IPS-18c (cell line): ENCODE measurements at regions not wholly inside any gene's neighbourhood (a gene's known extent, or its start where the extent isn't known, plus 50 kb on each side); places are given as distances from the start of the nearest gene placed in this dataset.
"Not testable (repeated sequence)": the region's sequence is repeated elsewhere in the genome, so short reads cannot be mapped to it uniquely, and the experiment has no call there.

Experiments used
- H3K4me3 ChIP-seq: 2 replicates; pipeline ENCODE4 v1.7.0; 2013; ENCODE audit warnings: low read depth, mild to moderate bottlenecking, low read length, moderate library complexity; ENCODE audit not compliant: insufficient read depth
- H3K9me3 ChIP-seq: one replicate; pipeline ENCODE4 v1.6.1; 2013; ENCODE audit warnings: mild to moderate bottlenecking, low read length, moderate library complexity; ENCODE audit not compliant: control insufficient read depth, insufficient read depth

GRCh38 chr13:54805743-54806142 is 1777.1 kb downstream of the OLFM4 start:
- no peaks in the 10 kb centered on the region for H3K9me3 ChIP-seq
- no peak overlapping the region for H3K4me3 ChIP-seq

DNA sequence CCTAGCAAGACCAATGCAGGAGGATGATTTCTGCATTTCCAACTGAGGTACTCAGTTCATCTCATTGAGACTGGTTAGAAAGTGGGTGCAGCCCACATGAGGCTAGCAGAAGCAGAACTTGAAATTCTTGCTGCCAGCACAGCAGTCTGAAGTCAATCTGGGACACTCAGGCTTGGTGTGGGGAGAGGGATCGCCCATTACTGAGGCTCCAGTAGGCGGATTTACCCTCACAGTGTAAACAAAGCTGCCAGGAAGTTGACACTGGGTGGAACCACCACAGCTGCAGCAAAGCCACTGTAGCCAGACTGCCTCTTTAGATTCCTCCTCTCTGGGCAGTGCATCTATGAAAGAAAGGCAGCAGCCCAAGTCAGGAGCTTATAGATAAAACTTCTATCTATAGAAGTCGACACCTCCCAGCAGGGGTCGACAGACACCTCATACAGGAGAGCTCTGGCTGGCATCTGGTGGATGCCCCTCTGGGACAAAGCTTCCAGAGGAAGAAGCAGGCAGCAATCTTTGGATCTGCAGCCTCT is 1793.4 kb downstream of the OLFM4 start:
- not testable (repeated sequence) for H3K4me3 ChIP-seq, H3K9me3 ChIP-seq

DNA sequence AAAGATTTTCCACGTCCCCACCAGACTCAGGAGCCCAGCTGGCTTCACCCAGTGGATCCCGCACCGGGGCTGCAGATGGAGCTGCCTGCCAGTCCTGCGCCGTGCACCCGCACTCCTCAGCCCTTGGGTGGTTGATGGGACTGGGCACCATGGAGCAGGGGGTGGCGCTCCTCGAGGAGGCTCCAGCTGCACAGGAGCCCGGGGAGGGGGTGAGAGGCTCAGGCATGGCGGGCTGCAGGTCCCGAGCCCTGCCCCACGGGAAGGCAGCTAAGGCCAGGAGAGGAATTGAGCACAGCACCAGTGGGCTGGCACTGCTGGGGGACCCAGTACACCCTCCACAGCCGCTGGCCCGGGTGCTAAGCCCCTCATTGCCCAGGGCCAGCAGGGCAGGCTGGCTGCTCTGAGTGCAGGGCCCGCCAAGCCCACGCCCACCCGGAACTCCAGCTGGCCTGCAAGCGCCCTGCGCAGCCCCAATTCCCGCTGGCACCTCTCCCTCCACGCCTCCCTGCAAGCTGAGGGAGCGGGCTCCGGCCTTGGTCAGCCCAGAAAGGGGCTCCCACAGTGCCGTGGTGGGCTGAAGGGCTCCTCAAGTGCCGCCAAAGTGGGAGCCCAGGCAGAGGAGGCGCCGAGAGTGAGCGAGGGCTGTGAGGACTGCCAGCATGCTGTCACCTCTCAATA is 1800.9 kb downstream of the OLFM4 start:
- H3K4me3 ChIP-seq, H3K9me3 ChIP-seq: not testable (repeated sequence)

DNA sequence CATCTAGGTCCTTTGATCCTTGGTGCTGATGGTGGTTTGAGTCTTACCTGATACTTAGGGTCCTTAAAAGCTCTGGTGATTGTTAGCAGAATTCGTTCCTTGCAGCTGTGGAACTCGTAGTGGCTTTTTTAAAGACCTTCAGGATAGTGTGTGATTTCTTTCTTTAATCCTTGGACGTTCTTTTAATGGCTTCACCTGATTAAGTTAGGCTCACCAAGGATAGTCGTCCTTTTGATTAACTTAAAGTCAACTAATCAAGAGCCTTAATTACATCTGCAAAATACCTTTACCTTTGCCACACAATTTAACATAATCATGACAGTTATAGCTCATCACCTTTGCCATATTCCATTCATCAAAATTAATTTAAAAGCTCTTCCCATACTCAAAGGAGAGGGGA is 1807.7 kb downstream of the OLFM4 start:
- no peak overlapping the region for H3K4me3 ChIP-seq
- no peaks in the 10 kb centered on the region for H3K9me3 ChIP-seq

DNA sequence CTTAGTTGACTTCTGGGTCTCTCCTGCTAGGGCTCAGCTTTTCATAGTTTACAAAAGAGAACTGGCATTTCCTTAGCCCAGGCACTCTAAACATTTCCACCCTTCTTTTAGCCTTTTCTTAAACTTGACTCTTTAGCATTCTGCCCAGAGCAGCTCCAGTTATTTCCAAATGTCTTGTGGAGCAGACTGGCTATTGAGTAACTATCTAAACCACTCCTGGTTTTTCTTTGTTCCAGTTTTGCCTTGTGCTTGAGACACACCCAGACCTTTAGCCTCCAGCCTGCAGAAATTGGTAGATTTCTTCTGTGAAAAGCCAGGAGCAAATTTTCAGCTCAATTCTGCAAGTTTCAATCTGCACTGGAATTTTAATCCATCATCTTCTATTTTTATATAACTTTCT is 1813.1 kb downstream of the OLFM4 start:
- no peak overlapping the region for H3K4me3 ChIP-seq
- H3K9me3 ChIP-seq, result no peaks in the 10 kb centered on the region

DNA sequence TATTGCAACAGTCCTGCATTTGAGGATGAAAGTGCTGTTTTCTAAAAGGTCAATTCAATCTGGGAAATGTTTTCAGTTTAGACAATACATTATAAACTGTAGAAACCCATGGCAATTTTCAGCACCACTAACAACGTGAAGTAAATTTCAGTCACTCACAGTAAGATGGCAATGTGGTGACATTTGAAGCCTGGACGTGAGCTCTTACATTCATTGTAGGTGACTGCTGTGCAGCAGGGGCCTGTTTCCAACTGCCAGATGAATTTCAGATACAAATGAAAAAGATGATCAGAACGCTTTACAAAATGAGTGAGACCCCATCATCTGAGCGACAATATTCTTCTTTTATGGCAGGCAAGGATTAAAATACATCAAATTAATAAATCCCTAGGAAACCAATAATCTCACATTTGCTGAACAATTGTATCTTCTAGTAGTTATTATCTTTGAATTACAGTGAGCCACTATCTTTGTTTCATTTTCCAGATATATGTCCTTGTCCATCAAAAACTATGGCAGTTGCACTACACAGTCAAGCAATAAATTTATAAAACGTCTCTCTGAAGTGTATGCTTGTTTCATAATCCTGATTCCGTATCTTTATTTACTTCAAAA is 1816.8 kb downstream of the OLFM4 start:
- no peak overlapping the region for H3K4me3 ChIP-seq

GRCh38 chr13:54852831-54853230 is 1824.2 kb downstream of the OLFM4 start:
- no peak overlapping the region for H3K4me3 ChIP-seq

More for the DNA sequence above, 1816.8 kb downstream of the OLFM4 start:
- H3K9me3 ChIP-seq, result no peaks in the 10 kb centered on the region

DNA sequence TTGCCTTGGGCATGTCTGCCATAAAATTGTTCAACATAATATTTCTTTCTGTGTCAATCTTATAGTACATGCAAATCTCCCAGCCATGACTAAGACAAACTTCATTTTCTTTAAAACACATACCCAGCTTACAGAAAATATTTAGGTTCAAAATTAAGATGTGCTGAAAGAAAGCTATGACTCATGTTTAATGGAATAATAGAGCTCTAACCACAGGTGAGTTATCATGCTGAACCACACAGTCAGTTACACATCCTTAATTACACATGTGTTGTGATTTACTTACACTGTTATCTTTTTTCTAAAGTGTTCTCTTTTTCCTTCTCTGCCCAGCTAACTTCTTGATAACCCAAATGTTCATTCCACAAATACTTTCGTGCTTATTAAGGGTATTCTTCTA is 1831.2 kb downstream of the OLFM4 start:
- Histone ChIP-seq H3K9me3 (no peaks in the 10 kb centered on the region), H3K4me3 (no peak overlapping the region)

More at GRCh38 chr13:54852831-54853230, 1824.2 kb downstream of the OLFM4 start:
- no peaks in the 10 kb centered on the region for H3K9me3 ChIP-seq

DNA sequence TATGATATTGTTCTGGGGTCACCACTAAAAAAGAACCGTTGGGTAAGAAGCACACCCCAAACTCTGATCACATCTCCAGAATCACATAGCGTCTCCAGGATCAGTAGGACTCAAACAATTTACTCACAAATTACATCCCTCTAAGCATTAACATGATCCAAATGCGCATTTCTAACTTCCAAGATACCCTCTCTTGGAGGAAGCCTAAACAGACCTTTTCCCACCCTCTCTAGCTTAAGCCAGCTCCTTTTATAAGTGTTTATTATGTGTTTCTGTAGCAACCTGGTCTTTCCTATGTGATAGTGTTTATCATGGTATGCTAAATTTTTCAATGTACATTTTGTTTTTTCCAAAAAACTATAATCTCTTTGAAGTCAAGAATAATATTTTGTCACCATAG is 1846.5 kb downstream of the OLFM4 start:
- Histone ChIP-seq H3K9me3 (no peaks in the 10 kb centered on the region), H3K4me3 (no peak overlapping the region)

DNA sequence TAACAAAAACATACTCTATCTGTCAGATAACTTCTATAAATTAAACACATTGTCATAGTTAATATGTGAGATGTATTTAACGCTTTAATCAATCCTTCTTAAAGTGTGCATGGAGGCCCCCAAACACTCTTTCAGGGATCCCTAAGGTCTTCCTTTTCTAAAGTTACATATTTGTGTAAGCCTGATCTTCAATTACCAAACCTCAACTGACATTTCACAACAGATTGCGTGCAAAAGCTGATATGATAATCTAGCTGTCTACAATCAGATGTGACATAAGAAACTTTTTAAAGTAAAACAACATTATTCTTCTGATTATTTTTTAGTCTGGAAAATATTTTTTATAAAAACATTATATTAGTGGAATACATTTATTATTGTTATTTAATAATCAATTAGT is 1850.4 kb downstream of the OLFM4 start:
- no peak overlapping the region for H3K4me3 ChIP-seq

GRCh38 chr13:54884682-54885081 is 1856.1 kb downstream of the OLFM4 start:
- H3K4me3 ChIP-seq, result no peak overlapping the region
- no peaks in the 10 kb centered on the region for H3K9me3 ChIP-seq

More for the DNA sequence above, 1850.4 kb downstream of the OLFM4 start:
- no peaks in the 10 kb centered on the region for H3K9me3 ChIP-seq

DNA sequence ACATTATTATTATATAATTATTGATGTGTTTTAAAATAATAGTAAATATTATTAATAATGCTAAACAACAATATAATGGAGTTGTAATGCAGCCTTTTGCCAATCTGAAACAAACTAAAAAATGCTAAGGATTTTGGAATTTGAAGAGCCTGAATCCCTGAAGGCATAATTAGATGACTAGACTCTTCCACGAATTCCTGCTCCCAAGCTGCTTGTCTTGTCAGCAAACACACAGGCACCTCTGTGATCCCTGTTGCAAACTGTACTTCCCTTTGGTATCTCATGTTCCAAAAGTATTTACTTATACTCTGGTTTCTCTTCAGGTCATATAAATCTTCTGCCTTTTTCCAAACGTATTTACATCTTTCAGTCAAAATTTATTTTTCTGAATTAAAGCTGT is 1862.4 kb downstream of the OLFM4 start:
- Histone ChIP-seq H3K4me3 (no peak overlapping the region), H3K9me3 (no peaks in the 10 kb centered on the region)

- H3K4me3 ChIP-seq, result no peak overlapping the region
- no peaks in the 10 kb centered on the region for H3K9me3 ChIP-seq
These were observed 1872.7 kb downstream of the OLFM4 start for GRCh38 chr13:54901316-54901715.

DNA sequence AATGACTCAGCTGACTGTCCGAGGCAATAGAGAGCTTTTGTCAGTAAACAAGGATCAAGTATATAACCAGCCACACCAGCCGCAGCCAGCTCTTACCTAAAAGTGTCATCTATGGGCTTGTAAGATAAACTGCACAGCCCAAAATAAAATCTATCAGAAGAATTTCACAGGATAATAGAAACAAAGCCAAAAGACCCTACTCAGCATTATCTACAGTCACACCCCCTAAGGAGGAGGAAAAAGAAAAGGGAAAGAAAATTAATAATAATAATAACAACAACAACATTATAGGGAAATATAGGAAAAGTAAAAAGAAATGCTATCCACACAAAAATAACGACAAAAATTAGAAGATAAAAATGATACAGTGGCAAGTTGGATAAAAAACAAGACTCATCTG is 1883.8 kb downstream of the OLFM4 start:
- H3K4me3 ChIP-seq, result no peak overlapping the region
- peaks cover 2% of the 10 kb centered on the region for H3K9me3 ChIP-seq

GRCh38 chr13:54913668-54914067 is 1885.1 kb downstream of the OLFM4 start:
- Histone ChIP-seq H3K4me3 (no peak overlapping the region), H3K9me3 (peaks cover 2% of the 10 kb centered on the region)

GRCh38 chr13:54927538-54927937 is 1898.9 kb downstream of the OLFM4 start:
- Histone ChIP-seq H3K9me3 (no peaks in the 10 kb centered on the region), H3K4me3 (no peak overlapping the region)

DNA sequence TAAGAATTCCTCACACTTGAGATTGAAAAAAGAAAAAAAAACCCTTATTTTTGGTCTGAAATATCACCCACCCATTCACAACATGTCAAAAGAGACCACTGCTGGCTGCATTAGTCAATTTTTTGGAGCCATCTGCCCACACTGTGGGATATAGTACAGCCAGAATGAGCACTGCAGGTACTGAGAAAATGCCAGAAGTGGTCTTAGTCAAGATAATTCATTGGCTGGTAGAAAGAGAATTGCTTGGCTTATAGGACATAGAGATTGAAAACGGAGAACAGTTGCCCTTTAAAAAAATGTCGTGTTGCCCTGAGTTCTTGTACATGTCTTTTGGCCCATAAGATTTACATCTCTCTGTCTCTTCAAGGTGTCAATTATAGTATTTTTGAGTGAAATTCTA is 1899.5 kb downstream of the OLFM4 start:
- H3K4me3 ChIP-seq, result no peak overlapping the region
- no peaks in the 10 kb centered on the region for H3K9me3 ChIP-seq

DNA sequence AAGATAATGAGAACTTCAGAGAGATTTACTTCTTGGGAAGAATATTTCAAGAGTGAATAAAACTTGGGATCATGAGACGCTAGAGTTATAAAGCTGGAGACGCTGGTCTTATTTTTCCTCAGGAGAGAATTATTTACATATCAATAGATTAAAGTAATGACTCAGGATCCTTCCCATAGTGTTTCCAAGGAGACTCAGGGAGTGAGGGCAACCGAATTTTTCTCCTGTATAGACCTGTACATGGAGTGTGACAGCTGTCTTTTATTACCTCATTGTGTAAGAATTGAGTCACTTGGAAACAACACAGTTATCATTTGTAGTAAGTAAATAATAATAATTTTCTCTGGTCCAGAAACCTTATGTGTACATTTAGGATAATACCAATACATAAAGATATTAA is 1905.5 kb downstream of the OLFM4 start:
- no peaks in the 10 kb centered on the region for H3K9me3 ChIP-seq

DNA sequence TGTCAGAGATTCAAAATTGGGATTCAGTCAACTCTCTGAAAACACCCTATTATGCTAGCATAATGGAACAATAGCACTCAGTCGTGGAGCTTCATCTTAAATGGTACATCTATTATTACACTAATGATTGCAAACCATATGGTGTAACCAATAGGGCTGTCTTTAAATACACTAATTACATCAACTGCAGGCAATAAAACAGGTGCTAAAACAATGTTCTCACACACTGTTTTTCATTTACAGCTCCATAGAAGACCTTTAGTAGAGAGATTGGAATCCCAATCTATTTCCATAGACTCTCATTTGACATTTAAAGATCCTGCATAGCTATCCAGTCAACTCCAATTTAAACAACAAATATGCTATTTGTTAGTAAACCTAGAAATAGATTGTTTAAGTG is 1917.4 kb downstream of the OLFM4 start:
- Histone ChIP-seq H3K4me3 (no peak overlapping the region), H3K9me3 (no peaks in the 10 kb centered on the region)

More for the DNA sequence above, 1905.5 kb downstream of the OLFM4 start:
- H3K4me3 ChIP-seq, result no peak overlapping the region
